Keratinocyte (primary cell): ENCODE measurements at regions not wholly inside any gene's neighbourhood (a gene's known extent, or its start where the extent isn't known, plus 50 kb on each side); places are given as distances from the start of the nearest gene placed in this dataset.

Source experiments
- EZH2 ChIP-seq: IDR thresholded peaks from one replicate; pipeline ENCODE4 v1.6.1; 2012; ENCODE audit warnings: inconsistent platforms, mild to moderate bottlenecking, low read length, moderate library complexity
- TF ChIP-seq, protein P1 (sequence below), 3 experiments: IDR thresholded peaks in 1 of 3; conservative IDR thresholded peaks in 1 of 3; optimal IDR thresholded peaks in 1 of 3; 2 replicates in 2 of 3; 3 replicates in 1 of 3; pipeline versions ENCODE3 to v1.5.1; 2011; ENCODE audit warnings: low read length in 3 of 3, mild to moderate bottlenecking in 3 of 3, moderate library complexity in 2 of 3, control low read depth in 1 of 3, inconsistent platforms in 1 of 3; ENCODE audit not compliant: insufficient read depth in 2 of 3; ENCODE audit errors: extremely low read depth in 1 of 3

DNA sequence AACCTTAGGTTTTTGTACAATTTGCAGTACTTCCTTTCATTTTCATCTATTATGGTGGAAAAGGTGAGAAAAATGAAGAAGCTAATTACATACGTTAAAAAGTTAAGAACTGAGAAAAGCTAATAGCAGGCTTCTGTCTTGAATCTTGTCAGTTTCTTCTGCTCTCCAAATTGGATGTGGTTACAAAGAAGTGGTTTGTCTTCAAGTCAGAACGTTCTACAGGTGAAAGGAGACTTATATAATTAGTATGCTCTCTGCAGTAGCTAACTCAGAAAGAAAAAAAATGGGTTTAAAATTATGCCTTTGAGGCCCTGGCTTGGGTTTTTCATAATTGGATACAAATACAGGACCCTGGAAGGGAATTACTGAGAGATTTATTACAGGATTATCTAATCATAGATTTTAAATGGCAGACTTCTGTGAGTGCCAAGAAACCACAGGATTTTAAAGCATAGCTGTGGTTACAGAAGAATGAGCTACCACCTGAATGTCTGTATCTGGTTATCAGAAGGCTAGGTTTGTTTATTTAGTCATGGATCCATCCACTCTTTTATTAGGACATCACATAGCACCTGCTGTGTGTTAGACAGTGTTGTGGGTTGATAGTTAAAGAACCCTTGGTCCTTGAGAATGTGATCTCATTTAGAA is 528.1 kb upstream of the MCTP2 start:
- TF ChIP-seq, protein P1, sequence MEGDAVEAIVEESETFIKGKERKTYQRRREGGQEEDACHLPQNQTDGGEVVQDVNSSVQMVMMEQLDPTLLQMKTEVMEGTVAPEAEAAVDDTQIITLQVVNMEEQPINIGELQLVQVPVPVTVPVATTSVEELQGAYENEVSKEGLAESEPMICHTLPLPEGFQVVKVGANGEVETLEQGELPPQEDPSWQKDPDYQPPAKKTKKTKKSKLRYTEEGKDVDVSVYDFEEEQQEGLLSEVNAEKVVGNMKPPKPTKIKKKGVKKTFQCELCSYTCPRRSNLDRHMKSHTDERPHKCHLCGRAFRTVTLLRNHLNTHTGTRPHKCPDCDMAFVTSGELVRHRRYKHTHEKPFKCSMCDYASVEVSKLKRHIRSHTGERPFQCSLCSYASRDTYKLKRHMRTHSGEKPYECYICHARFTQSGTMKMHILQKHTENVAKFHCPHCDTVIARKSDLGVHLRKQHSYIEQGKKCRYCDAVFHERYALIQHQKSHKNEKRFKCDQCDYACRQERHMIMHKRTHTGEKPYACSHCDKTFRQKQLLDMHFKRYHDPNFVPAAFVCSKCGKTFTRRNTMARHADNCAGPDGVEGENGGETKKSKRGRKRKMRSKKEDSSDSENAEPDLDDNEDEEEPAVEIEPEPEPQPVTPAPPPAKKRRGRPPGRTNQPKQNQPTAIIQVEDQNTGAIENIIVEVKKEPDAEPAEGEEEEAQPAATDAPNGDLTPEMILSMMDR (optimal IDR thresholded peaks at IDR 0.05 in 1 of 3, IDR thresholded peaks at IDR 0.05 in 1 of 3, conservative IDR thresholded peaks at IDR 0.05 in 1 of 3; ENCODE audit: extremely low read depth in 1 of 3, insufficient read depth in 2 of 3, low read length in 3 of 3), result no peak
- no peak for TF ChIP-seq EZH2
